ENCODE measurements at regions not wholly inside any gene's neighbourhood (a gene's known extent, or its start where the extent isn't known, plus 50 kb on each side); places are given as distances from the start of the nearest gene placed in this dataset.

- DNase-seq (ENCODE audit: extremely low read depth, low read depth) = no peak
- no peak for TF ChIP-seq CTCF (IDR thresholded peaks at IDR 0.05; ENCODE audit: low read depth, low read length)
Measured at GRCh38 chr19:5235458-5236219, 105.0 kb downstream of the PTPRS start.

DNA sequence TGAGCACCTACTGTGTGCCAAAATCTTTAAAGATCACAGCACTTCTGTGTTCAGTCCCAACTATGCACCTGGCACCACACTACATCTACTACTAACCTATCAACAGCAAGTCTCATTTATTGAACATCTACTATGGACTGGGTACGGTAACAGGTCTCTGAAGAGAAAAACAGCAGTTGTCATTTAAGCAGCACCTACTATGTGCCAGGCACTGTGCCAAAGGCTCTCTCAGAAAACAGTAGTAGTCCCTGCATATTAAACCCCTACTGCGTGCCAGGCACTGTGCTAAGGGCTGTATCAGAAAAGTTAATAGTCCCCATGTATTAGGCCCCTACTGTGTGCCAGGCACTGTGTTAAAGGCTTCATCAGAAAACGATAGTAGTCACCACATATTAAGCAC is 106.2 kb downstream of the PTPRS start:
- no peak for DNase-seq (ENCODE audit: extremely low read depth, low read depth)
- no peak for TF ChIP-seq CTCF (IDR thresholded peaks at IDR 0.05; ENCODE audit: low read depth, low read length)

GRCh38 chr19:5232798-5233505 is 107.7 kb downstream of the PTPRS start:
- DNase-seq (ENCODE audit: extremely low read depth, low read depth) = no peak
- no peak for TF ChIP-seq CTCF (IDR thresholded peaks at IDR 0.05; ENCODE audit: low read depth, low read length)

- no peak for DNase-seq (ENCODE audit: extremely low read depth, low read depth)
- TF ChIP-seq CTCF (IDR thresholded peaks at IDR 0.05; ENCODE audit: low read depth, low read length) = no peak
Measured at GRCh38 chr19:5231857-5232678, 108.5 kb downstream of the PTPRS start.

GRCh38 chr19:5230730-5231555 is 109.7 kb downstream of the PTPRS start:
- no peak for TF ChIP-seq CTCF (IDR thresholded peaks at IDR 0.05; ENCODE audit: low read depth, low read length)
- no peak for DNase-seq (ENCODE audit: extremely low read depth, low read depth)

DNA sequence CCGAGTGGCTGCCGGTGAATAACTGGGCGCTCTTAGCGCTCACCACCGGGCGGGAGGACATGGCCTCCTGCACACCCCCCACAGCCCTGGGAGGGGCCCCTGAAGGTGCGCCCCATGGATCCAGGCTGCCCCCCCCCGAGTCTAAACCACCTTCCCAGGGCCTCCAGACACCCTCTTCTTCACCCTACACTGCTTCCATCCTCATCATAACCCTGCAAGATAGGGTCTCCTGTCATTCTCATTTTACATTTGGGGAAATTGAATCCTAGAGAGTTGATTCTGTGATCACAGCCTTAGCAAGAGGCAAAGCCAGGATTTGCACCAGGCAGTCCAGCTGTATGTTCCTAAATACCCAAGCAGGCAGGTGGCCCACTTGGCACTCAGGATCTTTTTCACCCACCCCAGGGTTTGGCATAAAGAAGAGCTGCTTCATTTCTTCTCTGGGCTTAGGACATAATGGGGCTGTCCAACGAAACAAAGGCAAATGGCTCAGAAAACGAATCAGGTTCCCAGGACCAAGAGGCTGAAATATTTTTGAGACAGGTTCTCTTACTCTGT is 110.8 kb downstream of the PTPRS start:
- no peak for TF ChIP-seq CTCF (IDR thresholded peaks at IDR 0.05; ENCODE audit: low read depth, low read length)

More for the DNA sequence above, 110.8 kb downstream of the PTPRS start:
- no peak for DNase-seq (ENCODE audit: extremely low read depth, low read depth)
